ENCODE measurements at regions not wholly inside any gene's neighbourhood (a gene's known extent, or its start where the extent isn't known, plus 50 kb on each side); places are given as distances from the start of the nearest gene placed in this dataset.

DNA sequence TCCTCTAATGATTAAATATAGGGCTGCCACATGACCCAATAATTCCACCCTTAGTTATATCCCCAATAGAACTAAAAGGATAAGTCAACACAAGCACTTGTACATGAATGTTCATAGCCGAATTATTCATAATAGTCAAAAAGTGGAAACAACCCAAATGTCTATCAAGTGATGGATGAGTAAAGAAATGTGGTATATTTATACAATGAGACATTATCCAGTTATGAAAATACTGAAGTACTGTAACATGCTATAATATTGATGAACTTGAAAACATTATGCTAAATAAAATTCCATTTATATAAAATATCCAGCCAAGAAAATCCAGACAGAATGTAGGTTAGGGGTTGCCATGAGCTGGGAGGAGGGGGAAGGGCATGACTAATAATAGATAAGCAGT, 436.7 kb upstream of the AADAT start:
- H3K36me3 ChIP-seq (ENCODE audit: insufficient read depth) = no peaks in the 10 kb centered on the region
- H3K4me1 Mint-ChIP-seq = no peaks in the 10 kb centered on the region; the same call in 2 of the 3 replicates
- no peak overlapping the region for H3K4me3 Mint-ChIP-seq
- no peaks in the 10 kb centered on the region for H3K27me3 ChIP-seq (ENCODE audit: insufficient read depth)
- no peaks in the 10 kb centered on the region for H4K20me1 ChIP-seq (replicated peaks; ENCODE audit: insufficient read depth)
- DNase-seq (ENCODE audit: low spot score) = no peak
- H3K4me1 ChIP-seq (ENCODE audit: insufficient read depth) = no peaks in the 10 kb centered on the region
- no peaks in the 10 kb centered on the region for H3F3A ChIP-seq (replicated peaks; ENCODE audit: low read depth)
- H3K27ac ChIP-seq (ENCODE audit: low read depth) = no peak overlapping the region
- H3K27ac Mint-ChIP-seq = no peak overlapping the region
- H3K79me2 ChIP-seq (replicated peaks; ENCODE audit: insufficient read depth) = no peaks in the 10 kb centered on the region
- no peaks in the 10 kb centered on the region for H3K27me3 Mint-ChIP-seq (ENCODE audit: insufficient read depth, low read depth, poor library complexity)
- no peaks in the 10 kb centered on the region for H3K9me3 Mint-ChIP-seq
- no peaks in the 10 kb centered on the region for H3K36me3 Mint-ChIP-seq (ENCODE audit: low read depth)
- ATAC-seq = no peak
- no peak for TF ChIP-seq EZH2phosphoT487 (IDR thresholded peaks at IDR 0.05; ENCODE audit: unreplicated experiment)
- no peak for TF ChIP-seq JUNB (IDR thresholded peaks at IDR 0.05; ENCODE audit: unreplicated experiment)
- no peak for TF ChIP-seq REST (IDR thresholded peaks at IDR 0.05; ENCODE audit: unreplicated experiment)
- TF ChIP-seq ZNF331 (CRISPR knock-in tag; IDR thresholded peaks at IDR 0.05; ENCODE audit: low read depth) = no peak
- TF ChIP-seq, protein P1, sequence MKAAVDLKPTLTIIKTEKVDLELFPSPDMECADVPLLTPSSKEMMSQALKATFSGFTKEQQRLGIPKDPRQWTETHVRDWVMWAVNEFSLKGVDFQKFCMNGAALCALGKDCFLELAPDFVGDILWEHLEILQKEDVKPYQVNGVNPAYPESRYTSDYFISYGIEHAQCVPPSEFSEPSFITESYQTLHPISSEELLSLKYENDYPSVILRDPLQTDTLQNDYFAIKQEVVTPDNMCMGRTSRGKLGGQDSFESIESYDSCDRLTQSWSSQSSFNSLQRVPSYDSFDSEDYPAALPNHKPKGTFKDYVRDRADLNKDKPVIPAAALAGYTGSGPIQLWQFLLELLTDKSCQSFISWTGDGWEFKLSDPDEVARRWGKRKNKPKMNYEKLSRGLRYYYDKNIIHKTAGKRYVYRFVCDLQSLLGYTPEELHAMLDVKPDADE (IDR thresholded peaks at IDR 0.05) = no peak
- no peak for TF ChIP-seq NANOG (IDR thresholded peaks at IDR 0.05; ENCODE audit: borderline replicate concordance)
- TF ChIP-seq CREB1 (CRISPR knock-in tag; IDR thresholded peaks at IDR 0.05; ENCODE audit: low read depth) = no peak
- no peak for TF ChIP-seq EZH2 (IDR thresholded peaks at IDR 0.05; ENCODE audit: low read depth, unreplicated experiment)
- no peak for TF ChIP-seq STAT1 (IDR thresholded peaks at IDR 0.05; ENCODE audit: unreplicated experiment)
- no peak overlapping the region for H2AFZ ChIP-seq
- H3K4me2 ChIP-seq = no peak overlapping the region
- H3K4me3 ChIP-seq = no peak overlapping the region
- H3K9me2 ChIP-seq (ENCODE audit: insufficient read depth) = peaks cover 5% of the 10 kb centered on the region; the same call in 1 of the 2 replicates

GRCh38 chr4:170522427-170522970, 432.7 kb upstream of the AADAT start:
- Histone ChIP-seq H4K20me1 (replicated peaks; ENCODE audit: insufficient read depth) (no peaks in the 10 kb centered on the region), H3K36me3 (ENCODE audit: insufficient read depth) (no peaks in the 10 kb centered on the region), H3K4me1 (ENCODE audit: insufficient read depth) (no peaks in the 10 kb centered on the region), H3K27me3 (ENCODE audit: insufficient read depth) (no peaks in the 10 kb centered on the region), H3K9me2 (ENCODE audit: insufficient read depth) (peaks cover 6% of the 10 kb centered on the region; the same call in 1 of the 2 replicates), H3K4me2 (no peak overlapping the region), H2AFZ (no peak overlapping the region), H3K4me3 (no peak overlapping the region), H3F3A (replicated peaks; ENCODE audit: low read depth) (no peaks in the 10 kb centered on the region), H3K79me2 (replicated peaks; ENCODE audit: insufficient read depth) (no peaks in the 10 kb centered on the region), H3K27ac (ENCODE audit: low read depth) (no peak overlapping the region)
- no peak overlapping the region for H3K27ac Mint-ChIP-seq
- no peaks in the 10 kb centered on the region for H3K27me3 Mint-ChIP-seq (ENCODE audit: insufficient read depth, low read depth, poor library complexity)
- DNase-seq (ENCODE audit: low spot score) (no peak), ATAC-seq (no peak)
- no peaks in the 10 kb centered on the region; the same call in 2 of the 3 replicates for H3K36me3 Mint-ChIP-seq (ENCODE audit: low read depth)
- no peak overlapping the region for H3K4me3 Mint-ChIP-seq
- H3K9me3 Mint-ChIP-seq = peaks cover 10% of the 10 kb centered on the region
- no peaks in the 10 kb centered on the region; the same call in 2 of the 3 replicates for H3K4me1 Mint-ChIP-seq
- TF ChIP-seq, protein P1 (IDR thresholded peaks at IDR 0.05) = no peak
- TF ChIP-seq EZH2phosphoT487 (IDR thresholded peaks at IDR 0.05; ENCODE audit: unreplicated experiment) (no peak), EZH2 (IDR thresholded peaks at IDR 0.05; ENCODE audit: low read depth, unreplicated experiment) (no peak), ZNF331 (CRISPR knock-in tag; IDR thresholded peaks at IDR 0.05; ENCODE audit: low read depth) (no peak)

Measured in GM23338 (cell line).